Keratinocyte (primary cell): ENCODE measurements at regions not wholly inside any gene's neighbourhood (a gene's known extent, or its start where the extent isn't known, plus 50 kb on each side); places are given as distances from the start of the nearest gene placed in this dataset.

Experiments
- EZH2 ChIP-seq: IDR thresholded peaks from one replicate; pipeline ENCODE4 v1.6.1; 2012; ENCODE audit warnings: inconsistent platforms, mild to moderate bottlenecking, low read length, moderate library complexity
- TF ChIP-seq, protein P1 (sequence below), 3 experiments: IDR thresholded peaks in 1 of 3; conservative IDR thresholded peaks in 1 of 3; optimal IDR thresholded peaks in 1 of 3; 2 replicates in 2 of 3; 3 replicates in 1 of 3; pipeline versions ENCODE3 to v1.5.1; 2011; ENCODE audit warnings: low read length in 3 of 3, mild to moderate bottlenecking in 3 of 3, moderate library complexity in 2 of 3, control low read depth in 1 of 3, inconsistent platforms in 1 of 3; ENCODE audit not compliant: insufficient read depth in 2 of 3; ENCODE audit errors: extremely low read depth in 1 of 3

DNA sequence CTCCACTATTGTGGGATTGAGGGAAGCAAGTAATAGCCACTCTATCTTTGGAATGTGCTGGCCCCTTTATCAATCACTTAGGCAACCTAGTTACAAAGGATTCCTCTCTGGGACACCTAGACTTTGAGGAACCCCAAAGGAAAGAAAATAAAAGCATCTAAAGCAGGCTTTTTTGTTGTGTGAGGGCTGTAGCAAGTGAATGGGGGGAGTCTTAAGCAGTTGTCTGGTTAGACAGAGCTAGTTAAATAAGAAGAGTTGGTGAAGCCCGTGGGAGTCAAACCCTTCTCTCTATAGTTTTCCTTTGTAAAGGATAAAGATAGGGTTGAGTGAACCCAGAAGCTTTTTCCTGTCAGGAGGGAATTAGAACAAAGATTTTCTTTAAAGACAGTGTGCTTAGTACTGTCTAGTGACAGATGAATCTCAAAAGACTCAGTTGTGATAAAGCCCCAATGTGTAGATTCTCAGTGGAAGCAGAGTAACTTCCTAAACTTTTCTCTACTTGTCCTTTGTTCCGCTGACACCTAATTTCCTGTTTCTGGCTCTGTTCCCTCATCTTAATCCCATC lies 63.3 kb downstream of the HDGFL1 start:
- TF ChIP-seq, protein P1, sequence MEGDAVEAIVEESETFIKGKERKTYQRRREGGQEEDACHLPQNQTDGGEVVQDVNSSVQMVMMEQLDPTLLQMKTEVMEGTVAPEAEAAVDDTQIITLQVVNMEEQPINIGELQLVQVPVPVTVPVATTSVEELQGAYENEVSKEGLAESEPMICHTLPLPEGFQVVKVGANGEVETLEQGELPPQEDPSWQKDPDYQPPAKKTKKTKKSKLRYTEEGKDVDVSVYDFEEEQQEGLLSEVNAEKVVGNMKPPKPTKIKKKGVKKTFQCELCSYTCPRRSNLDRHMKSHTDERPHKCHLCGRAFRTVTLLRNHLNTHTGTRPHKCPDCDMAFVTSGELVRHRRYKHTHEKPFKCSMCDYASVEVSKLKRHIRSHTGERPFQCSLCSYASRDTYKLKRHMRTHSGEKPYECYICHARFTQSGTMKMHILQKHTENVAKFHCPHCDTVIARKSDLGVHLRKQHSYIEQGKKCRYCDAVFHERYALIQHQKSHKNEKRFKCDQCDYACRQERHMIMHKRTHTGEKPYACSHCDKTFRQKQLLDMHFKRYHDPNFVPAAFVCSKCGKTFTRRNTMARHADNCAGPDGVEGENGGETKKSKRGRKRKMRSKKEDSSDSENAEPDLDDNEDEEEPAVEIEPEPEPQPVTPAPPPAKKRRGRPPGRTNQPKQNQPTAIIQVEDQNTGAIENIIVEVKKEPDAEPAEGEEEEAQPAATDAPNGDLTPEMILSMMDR (optimal IDR thresholded peaks at IDR 0.05 in 1 of 3, IDR thresholded peaks at IDR 0.05 in 1 of 3, conservative IDR thresholded peaks at IDR 0.05 in 1 of 3; ENCODE audit: extremely low read depth in 1 of 3, insufficient read depth in 2 of 3, low read length in 3 of 3) = no peak
- no peak for TF ChIP-seq EZH2
